HAP-1 (cell line): ENCODE measurements at regions not wholly inside any gene's neighbourhood (a gene's known extent, or its start where the extent isn't known, plus 50 kb on each side); places are given as distances from the start of the nearest gene placed in this dataset.

Source experiments
- DNase-seq, 2 experiments: peaks; one replicate each; pipeline ENCODE4 v3.0.0-alpha.2; 2016 to 2020; ENCODE audit warnings: low spot score in 2 of 2
- H3K27me3 ChIP-seq: fragments of 250-450 bp; sonication (Bioruptor Pico); 2 replicates; pipeline ENCODE4 v1.5.1; 2020; ENCODE audit warnings: low read depth, mild to moderate bottlenecking, moderate library complexity
- H3K36me3 ChIP-seq: fragments of 250-450 bp; sonication (Bioruptor Pico); replicated peaks from 2 replicates; pipeline ENCODE4 v1.5.1; 2020; ENCODE audit warnings: mild to moderate bottlenecking
- H3K4me1 ChIP-seq: fragments of 250-450 bp; sonication (Bioruptor Pico); 2 replicates; pipeline ENCODE4 v1.5.1; 2020; ENCODE audit warnings: mild to moderate bottlenecking
- H3K4me3 ChIP-seq: fragments of 250-450 bp; sonication (Bioruptor Pico); 2 replicates; pipeline ENCODE4 v1.5.1; 2020; ENCODE audit warnings: mild to moderate bottlenecking, moderate library complexity
- H3K9me3 ChIP-seq: fragments of 250-450 bp; sonication (Bioruptor Pico); 2 replicates; pipeline ENCODE4 v1.5.1; 2020; ENCODE audit warnings: mild to moderate bottlenecking, moderate library complexity
- in situ Hi-C: fragments of 300-500 bp; cut with MboI; formaldehyde crosslinking; loops from 3 replicates; pipeline ENCODE4 v1.14.3; 2020; ENCODE audit warnings: low sequenced_read_pairs, inconsistent platforms, mixed read lengths

DNA sequence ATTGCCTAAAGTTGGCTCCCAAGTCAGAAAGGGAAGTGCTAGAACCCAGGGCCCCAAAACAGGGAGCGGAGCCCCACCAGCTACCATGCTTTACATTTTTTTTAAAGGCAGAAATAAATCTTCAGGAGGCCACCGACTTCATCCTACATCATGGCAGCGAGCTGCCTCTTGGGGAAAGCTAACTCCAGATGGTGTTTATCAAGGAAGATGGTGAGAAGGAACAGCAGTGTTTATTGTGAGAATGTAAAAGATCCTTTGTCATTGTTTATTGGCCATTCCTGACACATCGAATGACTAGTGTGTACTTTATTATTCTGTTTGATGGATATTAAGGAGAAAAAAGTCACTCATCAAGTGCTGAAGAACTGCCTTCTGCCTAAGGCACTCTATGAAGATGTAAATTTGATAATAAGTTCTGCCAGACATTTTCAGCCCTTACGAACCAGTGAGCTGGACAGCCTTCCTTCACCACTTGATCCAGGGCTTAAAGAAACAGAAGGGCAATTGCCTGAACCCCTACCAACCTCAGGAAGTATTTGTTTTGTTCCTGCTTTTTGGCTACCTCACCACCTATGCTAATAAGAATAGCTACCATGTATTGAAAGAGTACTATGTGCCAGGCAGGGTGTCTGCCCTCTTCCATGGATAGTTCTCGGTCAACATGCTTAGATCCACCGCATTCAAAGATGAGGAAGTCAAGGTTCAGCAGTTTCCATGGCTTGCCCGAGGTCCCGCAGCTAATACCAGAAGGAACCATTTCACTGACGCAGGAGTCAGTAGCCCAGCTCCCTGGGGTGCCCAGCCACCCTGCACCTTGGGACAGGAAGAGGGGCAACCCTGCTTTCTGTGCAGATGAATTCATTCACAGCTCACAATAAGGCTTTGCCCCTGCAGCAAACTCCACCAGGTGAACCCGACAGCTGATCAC is 194.7 kb upstream of the RREB1 start:
- H3K36me3 ChIP-seq: no peaks in the 10 kb centered on the region
- H3K4me3 ChIP-seq: no peak overlapping the region
- in situ Hi-C loops: no loop called here
- H3K4me1 ChIP-seq: no peaks in the 10 kb centered on the region
- no peaks in the 10 kb centered on the region for H3K27me3 ChIP-seq
- H3K9me3 ChIP-seq: no peaks in the 10 kb centered on the region
- no peak for DNase-seq

DNA sequence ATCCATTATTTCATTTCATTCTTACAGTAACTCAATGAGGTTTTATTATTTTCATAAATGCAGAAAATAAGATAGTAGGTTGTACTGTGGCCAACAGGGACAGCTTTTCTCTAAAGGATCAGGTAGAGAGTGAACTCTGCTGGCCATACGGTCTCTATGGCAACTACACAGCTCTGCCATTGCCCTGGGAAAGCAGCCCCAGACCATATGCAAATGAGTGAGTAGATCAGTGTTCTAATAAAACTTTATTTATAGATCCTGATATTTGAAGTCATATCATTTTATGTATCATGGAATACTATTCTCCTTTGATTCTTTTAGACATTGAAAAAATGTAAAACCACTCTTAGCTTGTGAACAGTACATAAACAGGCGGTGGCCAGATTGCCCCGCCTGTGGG is 192.5 kb upstream of the RREB1 start:
- Histone ChIP-seq H3K4me1 (no peaks in the 10 kb centered on the region), H3K36me3 (no peaks in the 10 kb centered on the region), H3K4me3 (no peak overlapping the region), H3K9me3 (no peaks in the 10 kb centered on the region), H3K27me3 (no peaks in the 10 kb centered on the region)
- in situ Hi-C loops: no loop called here
- no peak for DNase-seq

- no peaks in the 10 kb centered on the region for H3K27me3 ChIP-seq
- no peak overlapping the region for H3K4me3 ChIP-seq
- H3K9me3 ChIP-seq: no peaks in the 10 kb centered on the region
- no peak for DNase-seq
- no peaks in the 10 kb centered on the region for H3K36me3 ChIP-seq
- H3K4me1 ChIP-seq: no peaks in the 10 kb centered on the region
- in situ Hi-C loops: no loop called here
These were observed 191.8 kb upstream of the RREB1 start for GRCh38 chr6:6915813-6916547.

DNA sequence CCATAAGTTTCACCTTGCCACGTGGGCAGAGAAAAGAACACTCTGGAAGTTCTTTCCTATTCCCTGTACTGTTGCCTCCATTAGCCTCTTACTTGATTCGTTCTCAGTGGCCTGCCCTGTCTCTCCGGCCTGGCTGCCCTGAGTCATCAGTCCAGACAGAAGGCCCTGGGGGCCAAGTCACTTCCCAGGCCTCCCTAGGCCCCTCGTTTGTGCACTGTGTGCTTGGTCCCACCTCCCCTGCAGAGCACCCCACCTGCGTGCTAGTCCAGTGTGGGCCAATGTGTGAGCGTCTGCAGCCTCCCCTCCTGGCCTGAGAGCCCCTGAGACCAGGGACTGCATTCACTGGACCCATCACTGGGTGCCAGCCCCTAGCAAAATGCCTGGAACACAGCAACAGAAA is 191.2 kb upstream of the RREB1 start:
- no peak overlapping the region for H3K4me3 ChIP-seq
- H3K9me3 ChIP-seq: no peaks in the 10 kb centered on the region
- no peaks in the 10 kb centered on the region for H3K36me3 ChIP-seq
- no peaks in the 10 kb centered on the region for H3K27me3 ChIP-seq
- in situ Hi-C loops: no loop called here
- DNase-seq: no peak
- no peaks in the 10 kb centered on the region for H3K4me1 ChIP-seq

- Histone ChIP-seq H3K4me3 (no peak overlapping the region), H3K9me3 (no peaks in the 10 kb centered on the region), H3K36me3 (no peaks in the 10 kb centered on the region), H3K27me3 (no peaks in the 10 kb centered on the region), H3K4me1 (no peaks in the 10 kb centered on the region)
- in situ Hi-C loops: no loop called here
- no peak for DNase-seq
These were observed 189.4 kb upstream of the RREB1 start for GRCh38 chr6:6918216-6918983.

DNA sequence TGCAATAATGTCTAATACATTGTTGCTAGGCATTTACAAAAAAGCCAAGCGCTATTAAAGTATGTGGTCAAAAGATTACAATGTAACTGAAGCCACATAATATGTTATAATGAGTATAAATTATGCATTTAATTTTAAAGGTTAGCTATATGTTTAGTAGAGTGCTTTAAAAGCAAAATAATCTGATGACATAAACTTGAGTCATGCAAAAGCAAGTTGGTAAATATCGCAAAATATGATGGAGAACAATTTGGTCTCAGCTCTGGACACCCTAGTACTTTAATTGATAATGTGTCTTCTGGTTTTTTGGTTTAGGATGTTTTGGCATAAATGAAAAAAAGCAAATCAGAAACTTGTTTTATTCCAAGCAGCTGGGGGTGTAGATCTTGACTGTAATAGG is 188.6 kb upstream of the RREB1 start:
- Histone ChIP-seq H3K9me3 (no peaks in the 10 kb centered on the region), H3K4me1 (no peaks in the 10 kb centered on the region), H3K4me3 (no peak overlapping the region), H3K36me3 (no peaks in the 10 kb centered on the region), H3K27me3 (no peaks in the 10 kb centered on the region)
- DNase-seq: no peak
- in situ Hi-C loops: no loop called here

DNA sequence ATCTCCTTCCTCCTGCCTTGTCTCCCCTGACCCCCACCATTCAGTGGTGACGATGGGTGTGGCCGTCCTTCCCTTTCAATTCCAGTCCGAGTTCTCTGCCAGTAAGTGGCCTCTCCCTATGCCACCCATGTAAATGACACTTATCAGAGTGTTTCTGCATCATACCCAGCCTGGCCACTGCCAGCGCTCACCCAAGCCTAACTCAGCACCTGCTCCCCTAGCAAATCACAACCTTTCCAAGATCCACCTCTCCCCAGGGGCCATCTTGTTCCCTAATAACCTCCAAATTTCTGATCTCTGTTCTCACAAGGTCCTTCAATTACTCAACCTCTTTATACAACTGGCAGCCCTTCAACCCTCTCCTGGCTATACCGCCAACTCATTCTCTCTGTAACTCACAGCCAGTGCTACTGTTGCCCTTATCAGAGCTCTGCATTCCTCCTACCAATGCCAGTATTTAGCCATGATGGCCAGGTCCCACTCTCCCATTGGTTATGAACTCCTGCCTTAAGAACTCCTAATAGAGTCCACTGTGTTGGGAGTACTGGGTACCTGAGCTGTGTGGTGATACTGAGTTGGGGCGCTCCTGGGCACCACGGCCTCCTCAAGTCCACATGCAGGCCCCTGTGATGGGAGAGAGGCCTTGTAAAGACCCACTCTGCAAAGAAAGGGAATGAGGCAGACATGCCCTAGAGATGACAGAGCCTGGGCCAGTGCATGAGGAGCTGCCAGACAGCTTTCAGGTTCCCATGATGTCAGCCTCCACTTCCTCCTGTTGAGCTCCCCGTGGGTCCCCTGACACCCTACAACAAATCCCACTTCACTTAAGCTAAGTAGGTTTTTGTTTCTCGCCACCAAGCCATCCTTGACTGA is 187.4 kb upstream of the RREB1 start:
- Histone ChIP-seq H3K4me1 (no peaks in the 10 kb centered on the region), H3K4me3 (no peak overlapping the region), H3K36me3 (no peaks in the 10 kb centered on the region), H3K9me3 (no peaks in the 10 kb centered on the region), H3K27me3 (no peaks in the 10 kb centered on the region)
- in situ Hi-C loops: no loop called here
- DNase-seq: no peak

- DNase-seq: no peak
- in situ Hi-C loops: no loop called here
- Histone ChIP-seq H3K9me3 (no peaks in the 10 kb centered on the region), H3K36me3 (no peaks in the 10 kb centered on the region), H3K4me1 (no peaks in the 10 kb centered on the region), H3K4me3 (no peak overlapping the region), H3K27me3 (no peaks in the 10 kb centered on the region)
These were observed 186.8 kb upstream of the RREB1 start for GRCh38 chr6:6920987-6921313.

GRCh38 chr6:6922166-6922565 is 185.6 kb upstream of the RREB1 start:
- no peak for DNase-seq
- Histone ChIP-seq H3K9me3 (no peaks in the 10 kb centered on the region), H3K27me3 (no peaks in the 10 kb centered on the region), H3K4me1 (no peaks in the 10 kb centered on the region), H3K36me3 (no peaks in the 10 kb centered on the region), H3K4me3 (no peak overlapping the region)
- in situ Hi-C loops: no loop called here

DNA sequence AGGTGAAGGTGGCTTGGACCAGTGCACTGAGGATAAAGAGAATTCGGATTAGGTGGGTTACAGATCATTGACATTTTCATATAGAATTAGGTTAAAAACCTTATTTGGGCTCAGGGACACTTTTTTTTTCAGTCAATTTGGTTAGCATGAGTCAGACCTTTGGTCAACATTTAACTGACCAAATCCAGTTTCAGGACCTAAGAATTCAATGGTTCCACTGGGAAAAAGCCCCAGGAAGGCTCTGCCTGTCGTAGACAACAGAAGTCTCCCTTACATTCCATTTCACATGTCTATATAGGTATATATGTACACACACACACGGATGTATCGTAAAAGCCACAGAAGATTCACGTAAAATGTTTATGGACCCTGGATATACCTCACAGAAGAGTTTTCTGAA is 184.2 kb upstream of the RREB1 start:
- in situ Hi-C loops: no loop called here
- H3K4me3 ChIP-seq: no peak overlapping the region

GRCh38 chr6:6924708-6925107 is 183.1 kb upstream of the RREB1 start:
- H3K4me1 ChIP-seq: no peaks in the 10 kb centered on the region
- DNase-seq: no peak
- no peaks in the 10 kb centered on the region for H3K36me3 ChIP-seq
- H3K27me3 ChIP-seq: no peaks in the 10 kb centered on the region
- in situ Hi-C loops: no loop called here
- no peak overlapping the region for H3K4me3 ChIP-seq
- no peaks in the 10 kb centered on the region for H3K9me3 ChIP-seq

More for the DNA sequence above, 184.2 kb upstream of the RREB1 start:
- Histone ChIP-seq H3K36me3 (no peaks in the 10 kb centered on the region), H3K9me3 (no peaks in the 10 kb centered on the region), H3K4me1 (no peaks in the 10 kb centered on the region), H3K27me3 (no peaks in the 10 kb centered on the region)
- no peak for DNase-seq

GRCh38 chr6:6925391-6926164 is 182.2 kb upstream of the RREB1 start:
- Histone ChIP-seq H3K36me3 (no peaks in the 10 kb centered on the region), H3K4me3 (no peak overlapping the region), H3K27me3 (no peaks in the 10 kb centered on the region), H3K4me1 (no peaks in the 10 kb centered on the region), H3K9me3 (no peaks in the 10 kb centered on the region)
- DNase-seq: no peak
- in situ Hi-C loops: no loop called here

DNA sequence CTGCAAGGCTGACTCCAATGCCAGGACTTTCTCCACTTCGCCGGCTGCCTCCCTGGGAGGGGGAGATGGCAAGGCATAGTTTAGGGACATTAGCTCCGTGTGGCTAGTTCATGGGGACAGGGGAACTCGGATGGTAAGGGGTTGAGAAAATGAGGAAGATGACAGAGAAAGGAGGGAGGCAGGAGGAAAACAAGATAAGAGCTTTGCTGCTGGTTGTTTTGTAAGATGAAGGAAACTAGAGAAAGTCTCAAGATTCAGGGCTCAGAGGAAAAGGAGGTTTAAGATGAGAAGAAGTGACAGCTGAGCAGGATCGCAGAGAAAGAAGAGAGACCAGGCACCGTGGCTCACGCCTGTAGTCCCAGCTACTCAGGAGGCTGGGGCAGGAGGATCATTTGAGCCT is 180.9 kb upstream of the RREB1 start:
- Histone ChIP-seq H3K36me3 (no peaks in the 10 kb centered on the region), H3K27me3 (no peaks in the 10 kb centered on the region), H3K9me3 (no peaks in the 10 kb centered on the region), H3K4me1 (no peaks in the 10 kb centered on the region), H3K4me3 (no peak overlapping the region)
- DNase-seq: no peak
- in situ Hi-C loops: no loop called here
